NCI-H2196 (cell line): ENCODE measurements at regions not wholly inside any gene's neighbourhood (a gene's known extent, or its start where the extent isn't known, plus 50 kb on each side); places are given as distances from the start of the nearest gene placed in this dataset.
"Not testable (repeated sequence)": the region's sequence is repeated elsewhere in the genome, so short reads cannot be mapped to it uniquely, and the experiment has no call there.

ENCODE experiments used
- DNase-seq: peaks from one replicate; lab custom pipeline; 2025; ENCODE audit not compliant: unreplicated experiment; lab: John Stamatoyannopoulos, UW

DNA sequence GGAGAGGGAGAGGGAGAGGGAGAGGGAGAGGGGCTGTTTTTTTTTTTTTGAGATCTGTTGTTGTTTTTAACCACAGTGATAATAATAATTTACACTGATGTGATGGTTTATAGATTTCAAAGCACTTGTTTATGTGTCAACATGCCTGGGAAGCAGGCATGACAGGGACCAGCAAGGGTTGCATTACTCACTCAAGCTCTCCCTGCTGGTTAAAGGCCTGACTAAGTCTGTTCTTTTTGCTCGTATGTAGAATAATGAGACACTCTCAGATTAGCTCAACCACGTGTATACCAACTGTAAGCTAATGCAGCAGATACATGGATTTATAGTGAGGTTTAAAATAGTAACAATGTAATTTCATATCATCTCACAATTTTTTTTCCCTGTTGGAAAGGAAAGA, 134.6 kb upstream of the BOD1L1 start:
- no peak for DNase-seq

DNA sequence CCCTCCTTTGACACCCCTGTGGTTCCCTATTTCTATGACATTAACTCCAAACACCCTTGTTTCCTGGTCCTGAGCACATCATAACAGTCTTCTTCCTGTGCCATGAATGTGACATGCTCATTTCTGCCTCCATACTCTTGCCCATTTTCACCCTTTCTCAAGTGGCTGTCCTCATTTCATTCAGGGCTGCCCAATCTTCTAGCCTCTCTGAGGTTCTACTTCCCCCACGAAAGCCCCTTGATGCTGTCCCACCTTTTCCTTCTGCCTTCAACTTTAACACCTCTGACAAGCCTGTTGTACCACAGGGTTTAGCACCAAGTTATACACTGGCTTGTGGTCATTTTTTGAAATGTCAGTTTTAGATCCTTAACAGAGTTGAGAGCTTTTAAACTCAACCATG, 136.2 kb upstream of the BOD1L1 start:
- no peak for DNase-seq

DNA sequence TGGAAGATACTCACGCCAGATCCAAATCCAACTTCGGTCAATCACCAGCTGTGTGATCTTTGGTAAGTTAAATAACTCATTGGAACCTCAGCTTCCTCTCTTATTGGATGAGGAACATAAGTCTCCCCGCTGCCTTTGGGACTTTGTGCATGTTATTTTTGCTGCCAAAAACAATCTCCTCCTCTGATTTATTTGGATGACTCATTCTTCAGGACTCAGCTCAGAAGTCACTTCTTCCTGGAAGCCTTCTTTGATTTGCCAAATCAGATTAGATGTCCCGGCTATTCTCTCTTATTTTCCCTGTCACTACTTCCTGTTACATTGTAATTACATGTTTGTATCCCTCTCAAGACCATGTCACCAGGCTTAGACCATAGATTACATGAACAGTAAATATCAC, 138.0 kb upstream of the BOD1L1 start:
- no peak for DNase-seq

DNA sequence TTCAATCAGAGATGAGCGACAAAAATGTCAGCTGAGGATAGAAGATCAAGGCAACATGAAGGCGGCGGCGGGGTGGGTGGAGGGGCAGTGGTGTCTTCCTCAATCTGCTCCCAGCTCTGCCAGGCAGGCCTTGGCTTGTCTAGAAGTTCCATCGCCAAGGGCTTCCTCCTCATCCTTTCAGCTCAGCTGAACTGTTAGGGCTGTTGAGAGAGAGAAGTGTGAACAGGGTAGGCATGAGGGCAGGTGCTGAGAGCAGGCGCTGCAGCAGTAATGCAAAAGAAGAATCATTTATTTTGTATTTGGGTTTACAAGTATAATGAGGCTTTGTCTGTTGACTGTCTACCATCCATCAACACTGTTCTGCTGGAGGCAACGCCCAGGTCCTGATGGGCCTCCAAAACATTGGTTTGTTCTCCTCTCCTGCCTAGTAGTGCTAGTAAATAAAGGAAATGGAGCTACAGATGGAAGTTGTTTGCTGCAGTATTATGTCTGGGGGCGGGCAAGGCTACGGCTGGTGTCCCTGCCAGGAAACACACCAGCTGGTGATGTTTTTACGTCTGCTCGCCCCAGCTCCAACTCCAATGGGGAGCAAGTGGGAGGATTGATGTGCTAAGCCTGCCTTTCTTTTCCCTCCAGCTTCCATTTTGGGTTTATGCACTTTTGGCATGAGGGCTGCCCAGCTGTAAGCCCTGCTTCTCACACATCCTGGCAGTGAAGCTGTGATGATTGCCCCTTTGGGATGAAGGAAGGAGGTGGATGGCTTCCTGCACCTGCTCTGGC, 139.4 kb upstream of the BOD1L1 start:
- no peak for DNase-seq

DNA sequence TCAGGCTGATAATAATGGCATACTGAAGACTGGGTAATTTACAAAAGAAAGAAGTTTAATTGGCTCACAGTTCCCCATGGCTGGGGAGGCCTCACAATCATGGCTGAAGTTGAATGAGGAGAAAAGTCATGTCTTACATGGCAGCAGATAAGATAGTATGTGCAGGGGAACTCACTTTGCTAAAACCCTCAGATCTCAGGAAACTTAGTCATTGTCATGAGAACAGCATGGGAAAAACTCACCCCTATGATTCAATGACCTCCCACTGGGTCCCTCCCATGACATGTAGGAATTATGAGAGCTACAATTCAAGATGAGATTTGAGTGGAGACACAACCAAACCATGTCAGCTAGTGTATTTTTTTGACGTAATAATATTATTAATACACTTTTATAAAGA, 149.8 kb upstream of the BOD1L1 start:
- no peak for DNase-seq

DNA sequence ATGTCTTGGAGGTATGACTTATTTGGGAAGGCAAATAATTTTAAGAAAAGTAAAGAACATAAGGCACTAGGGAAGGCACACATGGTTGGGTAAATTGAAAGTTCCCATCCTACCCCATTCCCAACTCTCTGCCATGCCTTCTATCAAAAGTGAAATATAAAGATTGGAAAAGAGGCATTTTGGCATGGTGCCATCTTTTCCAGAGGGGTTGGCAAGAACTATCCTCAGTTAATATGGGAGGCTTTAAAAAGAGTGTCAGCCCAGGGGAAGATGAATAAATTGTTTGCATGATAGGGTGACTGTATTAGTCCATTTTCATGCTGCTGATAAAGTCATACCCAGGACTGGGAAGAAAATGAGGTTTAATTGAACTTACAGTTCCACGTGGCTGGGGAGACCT, 150.8 kb upstream of the BOD1L1 start:
- DNase-seq: no peak

DNA sequence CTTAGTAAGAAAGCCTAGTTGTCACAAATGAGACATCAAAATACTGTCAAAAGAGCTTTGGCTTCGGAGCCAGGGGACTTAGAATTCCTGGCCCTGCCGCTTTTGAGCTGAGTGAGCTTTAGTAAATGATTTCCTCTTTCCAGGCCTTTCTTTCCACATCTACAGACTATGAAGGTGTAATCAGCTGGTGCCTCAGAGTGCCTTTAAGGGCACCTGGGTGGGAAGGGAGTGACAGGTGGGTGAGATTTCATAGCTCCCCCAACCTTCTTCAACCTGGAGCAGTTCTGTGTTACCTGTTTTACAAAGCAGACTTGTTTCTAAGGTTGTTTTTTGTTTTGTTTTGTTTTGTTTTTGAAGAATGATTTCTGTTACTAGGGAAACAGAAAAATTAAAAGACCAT, 154.7 kb upstream of the BOD1L1 start:
- no peak for DNase-seq

DNA sequence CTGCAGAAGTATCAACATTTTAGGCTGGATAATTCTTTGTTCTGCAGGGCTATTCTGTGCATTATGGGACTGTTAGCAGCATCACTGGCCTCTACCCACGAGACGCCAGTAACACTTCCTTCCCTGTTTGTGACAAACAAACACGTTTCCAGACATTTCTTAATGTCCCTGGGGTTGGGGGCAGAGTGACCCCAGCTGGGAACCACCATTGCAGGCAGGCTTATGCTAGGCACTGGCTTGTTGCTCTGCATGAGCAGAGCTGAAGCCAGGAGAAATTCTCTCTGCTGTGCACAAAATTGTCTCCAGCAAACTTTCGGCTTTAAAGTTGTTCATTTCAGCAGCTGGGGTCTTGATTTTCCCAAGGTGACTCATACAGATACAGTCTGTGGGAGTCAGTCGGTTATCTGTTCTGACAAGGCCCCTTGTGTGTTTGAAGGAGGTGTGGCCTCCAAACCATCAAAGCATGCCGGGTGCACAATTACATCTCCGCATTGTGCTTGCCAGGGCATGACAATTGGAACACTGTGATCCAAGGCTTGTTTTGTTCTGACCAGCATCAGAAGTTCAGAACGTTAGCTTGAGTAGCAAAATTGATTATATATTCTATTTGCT, 156.4 kb upstream of the BOD1L1 start:
- DNase-seq: no peak

DNA sequence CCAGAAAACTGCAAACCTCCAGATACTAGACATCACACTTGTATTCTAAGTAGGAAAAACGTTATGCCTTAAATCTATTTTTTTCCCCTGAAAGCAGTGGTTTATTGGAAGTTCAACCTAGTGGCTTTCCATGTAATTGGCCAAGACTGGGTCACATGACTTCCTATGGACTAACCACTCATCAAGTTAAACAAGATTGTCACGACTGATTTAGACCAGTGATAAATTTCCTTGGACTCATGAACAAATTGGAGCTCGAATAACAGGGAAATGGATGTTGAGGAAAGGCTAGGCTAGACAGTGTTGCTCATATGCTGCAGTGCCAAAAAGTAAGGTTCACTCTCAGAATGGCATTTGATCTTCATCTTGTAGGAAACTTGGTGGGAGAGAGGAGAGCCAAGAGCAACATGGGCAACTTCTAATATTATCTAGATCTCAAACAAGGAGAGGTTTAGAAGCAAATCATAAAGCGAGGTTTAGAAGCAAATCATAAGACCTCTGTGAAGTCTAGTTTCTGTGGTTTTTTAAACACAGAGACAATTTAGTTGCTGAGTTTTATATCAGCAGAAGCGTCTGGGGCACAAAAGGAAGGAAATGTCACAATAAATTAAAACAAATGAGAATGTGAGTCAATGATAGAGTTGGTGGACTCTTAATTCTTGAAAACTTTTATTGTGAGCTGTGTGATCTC, 165.6 kb upstream of the BOD1L1 start:
- no peak for DNase-seq

DNA sequence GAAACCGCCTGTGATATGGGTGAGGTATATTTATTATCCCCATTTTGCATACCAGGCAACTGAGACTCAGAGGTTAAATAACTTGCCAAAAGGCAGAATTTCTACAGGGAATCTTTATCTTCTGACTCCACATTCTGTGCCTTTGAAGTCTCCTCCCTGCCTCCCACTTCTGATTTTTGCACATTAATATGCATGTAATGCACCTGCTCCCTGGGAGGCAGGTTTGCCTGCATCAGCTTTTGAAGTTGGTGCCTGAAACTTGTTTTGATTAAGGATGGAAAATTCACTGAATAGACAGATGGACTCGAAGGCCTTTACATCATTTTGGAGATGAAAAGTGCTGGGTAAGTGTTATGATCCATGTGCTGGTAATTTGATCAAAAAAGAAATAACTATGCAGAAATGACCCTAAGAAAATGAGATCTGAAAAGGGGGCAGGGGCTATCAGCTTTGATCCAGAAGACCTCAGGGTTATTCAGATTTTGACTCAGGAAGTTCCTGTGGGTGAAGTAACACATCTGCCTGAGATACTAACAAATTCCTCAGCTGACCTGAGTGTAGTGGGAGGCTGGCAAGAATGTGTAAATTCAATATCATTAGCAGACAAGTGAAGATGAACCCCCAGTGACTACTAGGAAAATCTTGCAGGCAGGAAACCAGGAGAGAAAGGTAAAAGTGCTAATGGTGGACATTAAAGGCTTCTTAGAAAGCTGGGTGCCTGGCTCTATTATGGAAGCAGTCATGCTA, 167.5 kb upstream of the BOD1L1 start:
- no peak for DNase-seq

DNA sequence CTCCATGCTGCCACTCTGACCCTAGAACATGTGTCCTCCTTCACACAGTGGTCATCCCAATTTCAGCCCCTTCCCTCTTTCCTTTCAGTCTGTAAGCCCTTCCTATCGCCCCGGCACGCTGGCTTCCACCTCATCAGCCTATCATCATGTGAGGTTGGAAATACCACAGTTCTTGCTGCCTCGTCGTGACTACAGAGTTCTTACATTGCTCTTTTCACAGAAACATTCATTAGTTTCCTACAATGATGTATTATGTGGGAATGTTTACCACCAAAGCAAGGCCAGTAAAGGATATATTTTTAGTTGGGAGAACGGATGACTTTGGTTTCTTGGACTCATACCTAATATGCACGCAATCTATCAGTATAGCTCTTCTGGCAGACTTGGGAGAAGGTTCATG, 169.5 kb upstream of the BOD1L1 start:
- DNase-seq: no peak

DNA sequence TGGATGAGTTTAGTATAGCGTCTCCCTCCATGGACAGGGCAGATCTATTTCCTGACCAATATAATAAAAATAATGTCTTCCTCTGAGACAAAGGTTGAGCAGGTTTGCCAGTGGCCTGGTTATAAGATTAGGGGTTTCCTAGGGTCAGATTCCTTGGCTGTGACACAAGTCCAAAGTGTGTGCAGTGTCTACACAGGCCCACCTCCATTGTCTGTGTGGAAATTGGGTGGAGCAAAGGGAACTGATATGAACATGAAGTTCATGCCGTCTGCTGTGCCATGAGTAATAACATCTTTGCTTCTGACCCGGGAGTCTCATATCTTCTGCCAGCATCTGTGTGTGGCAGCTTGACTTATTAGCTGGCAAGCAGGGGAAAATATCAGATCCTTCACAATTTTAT, 187.7 kb upstream of the BOD1L1 start:
- DNase-seq: no peak

DNA sequence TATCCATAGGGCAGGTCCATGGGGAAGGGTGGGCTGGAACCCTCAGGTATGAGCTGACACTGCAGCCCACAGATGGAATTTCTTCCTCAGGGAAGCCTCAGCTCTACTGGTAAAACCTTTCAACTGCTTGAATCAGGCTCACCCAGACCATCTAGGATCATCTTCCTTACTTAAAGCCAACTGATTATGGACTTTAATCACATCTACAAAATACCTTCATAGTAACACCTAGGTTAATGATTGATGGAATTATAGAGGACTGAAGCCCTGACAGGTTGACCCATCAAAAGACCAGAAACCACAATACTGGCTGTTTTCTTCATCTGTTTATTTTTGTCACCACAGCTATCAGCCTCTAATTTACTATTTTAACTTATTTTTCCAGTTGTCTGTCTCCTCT, 188.9 kb upstream of the BOD1L1 start:
- no peak for DNase-seq

DNA sequence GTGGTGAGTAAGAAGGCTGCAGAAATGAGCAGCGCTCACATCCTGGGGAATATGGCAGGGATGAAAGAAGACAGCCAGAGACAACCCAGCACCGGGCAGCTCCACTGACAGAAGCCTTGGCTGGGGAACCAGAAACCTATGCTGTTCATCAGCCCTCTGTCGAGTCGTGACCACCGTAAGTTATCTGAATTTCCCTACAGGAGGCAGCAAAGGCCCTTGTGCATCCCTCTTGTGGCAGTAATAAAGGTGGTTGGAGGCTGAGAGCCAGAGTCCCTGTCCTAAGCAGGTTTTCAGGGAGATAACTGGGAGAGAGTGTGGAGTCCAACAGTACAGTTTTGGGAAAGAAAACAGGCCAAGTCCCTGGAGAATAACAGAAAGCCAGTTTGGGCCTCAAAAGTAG, 194.0 kb upstream of the BOD1L1 start:
- DNase-seq: no peak

DNA sequence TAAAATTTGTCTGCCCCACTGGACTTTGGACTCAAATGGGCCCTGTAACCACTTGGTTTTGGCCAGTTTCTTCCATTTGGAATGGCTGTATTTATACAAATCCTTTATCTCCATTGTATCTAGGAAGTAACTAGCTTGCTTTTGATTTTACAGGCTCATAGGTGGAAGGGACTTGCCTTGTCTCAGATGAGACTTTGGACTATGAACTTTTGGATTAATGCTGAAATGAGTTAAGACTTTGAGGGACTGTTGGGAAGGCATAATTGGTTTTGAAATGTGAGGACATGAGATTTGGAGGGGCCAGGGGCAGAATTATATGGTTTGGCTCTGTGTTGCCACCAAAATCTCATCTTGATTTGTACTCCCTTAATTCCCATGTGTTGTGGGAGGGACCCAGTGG, 198.3 kb upstream of the BOD1L1 start:
- DNase-seq: not testable (repeated sequence)

DNA sequence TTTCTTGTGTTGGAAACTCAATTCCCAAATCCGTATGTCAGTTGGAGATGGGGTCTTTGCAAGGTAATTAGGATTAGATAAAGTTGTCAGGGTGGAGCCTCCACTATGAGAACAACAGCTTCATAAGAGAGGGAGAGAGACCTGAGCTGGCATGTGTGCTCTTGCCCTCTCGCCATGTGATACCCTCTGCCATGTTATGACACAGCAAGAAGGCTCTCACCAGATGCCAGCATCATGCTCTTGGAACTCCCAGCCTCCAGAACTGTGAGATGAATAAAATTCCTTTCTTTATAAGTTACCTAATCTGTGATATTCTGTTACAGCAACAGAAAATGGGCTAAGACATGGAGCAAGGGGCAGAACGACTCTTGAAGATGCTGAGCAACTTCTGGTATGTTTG, 201.9 kb upstream of the BOD1L1 start:
- DNase-seq: no peak

DNA sequence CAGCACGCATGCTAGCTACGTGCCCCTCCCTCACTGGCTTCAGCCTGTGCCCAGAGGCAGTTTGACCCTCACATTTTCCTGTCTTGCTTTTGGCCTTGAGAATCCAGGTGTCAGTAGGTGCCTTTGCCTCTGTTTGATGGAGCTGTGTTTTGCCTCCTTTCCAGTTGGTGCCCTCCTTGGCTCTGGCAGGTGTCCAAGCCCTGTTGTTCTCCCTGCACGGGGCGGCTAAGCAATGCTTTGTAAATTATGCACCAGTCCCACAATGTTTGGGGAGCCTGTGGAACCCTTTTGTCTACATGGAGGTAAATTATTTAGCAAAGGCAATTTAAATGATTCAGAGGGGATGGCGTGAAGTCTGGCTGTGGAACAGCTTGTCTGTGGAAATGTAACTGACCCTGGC, 202.9 kb upstream of the BOD1L1 start:
- DNase-seq: no peak

DNA sequence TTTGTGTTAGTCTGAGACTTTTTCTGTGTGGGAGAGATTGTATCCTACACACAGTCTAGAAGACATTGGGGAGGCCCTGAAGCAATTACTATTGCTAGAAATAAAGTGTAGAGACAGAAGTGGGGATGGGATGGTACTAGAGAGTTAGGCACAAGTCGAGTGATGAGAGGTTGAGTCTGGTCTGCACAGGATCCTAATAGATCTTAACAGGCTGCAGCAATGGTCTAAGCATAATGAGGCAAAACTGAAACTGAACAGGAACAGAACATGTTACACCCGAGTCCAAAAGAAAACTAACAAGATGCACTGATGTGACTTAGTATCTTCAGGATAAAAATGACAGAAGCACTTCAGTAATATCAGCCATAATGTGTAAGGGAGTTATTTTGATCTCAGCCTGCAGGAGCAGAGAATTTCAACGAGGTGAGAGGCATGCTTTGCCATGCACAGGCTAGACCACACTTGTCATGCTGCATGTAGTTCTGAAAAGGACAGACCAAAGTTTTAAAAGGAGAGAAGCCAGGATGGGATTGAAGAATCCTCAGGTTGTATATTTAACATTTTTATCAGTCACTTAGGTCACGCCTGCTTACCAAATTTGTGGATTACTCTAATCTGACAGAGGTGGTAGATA, 205.8 kb upstream of the BOD1L1 start:
- DNase-seq: no peak

DNA sequence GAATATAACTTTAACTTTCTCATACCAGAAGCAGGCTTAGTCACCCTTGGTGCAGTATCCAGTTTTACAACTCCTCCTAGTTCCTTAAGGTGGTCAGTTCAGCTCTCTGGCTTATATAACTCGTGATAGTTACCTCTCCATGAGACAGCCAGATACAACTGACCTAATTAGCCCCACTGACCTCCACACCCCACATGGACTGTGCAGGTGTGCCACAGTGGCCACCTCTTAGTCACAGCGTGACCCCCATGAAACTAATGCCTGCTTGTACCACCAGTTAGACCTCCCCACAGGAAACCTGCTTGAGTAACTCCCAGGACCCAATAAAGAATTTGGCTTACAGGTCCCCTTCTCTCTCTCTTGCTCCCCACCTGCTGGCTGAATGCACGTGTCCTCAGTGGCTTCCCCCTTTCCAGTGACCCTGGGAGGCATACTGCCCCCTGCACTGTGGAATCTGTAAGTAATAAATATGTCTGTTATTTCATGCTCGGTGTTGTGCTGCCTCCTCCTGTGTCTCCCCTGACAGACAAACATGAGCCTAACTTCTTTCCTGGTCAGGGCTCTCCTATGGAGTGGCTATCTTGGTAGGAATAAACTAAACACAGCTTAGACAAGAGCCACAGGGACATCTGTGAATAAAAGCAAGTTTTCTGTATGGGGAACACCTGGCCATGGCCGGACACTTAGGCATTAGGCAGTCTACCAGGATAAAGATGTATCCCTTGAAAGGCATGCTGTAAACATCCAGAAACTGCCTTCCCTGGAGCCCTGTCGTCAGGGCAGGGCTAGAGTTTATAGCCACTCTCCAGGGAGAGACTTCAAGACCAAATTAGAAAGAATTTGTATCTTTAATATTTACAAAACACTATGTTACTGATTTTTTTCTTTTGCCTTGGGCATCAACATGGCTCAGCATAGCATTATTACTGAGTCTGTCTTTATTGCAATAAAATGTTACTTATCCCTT, 209.7 kb upstream of the BOD1L1 start:
- no peak for DNase-seq
